ENCODE measurements at regions not wholly inside any gene's neighbourhood (a gene's known extent, or its start where the extent isn't known, plus 50 kb on each side); places are given as distances from the start of the nearest gene placed in this dataset.

- TF ChIP-seq POLR2A (IDR thresholded peaks at IDR 0.05) (no peak), CTCF (IDR thresholded peaks at IDR 0.05) (no peak), POLR2AphosphoS5 (IDR thresholded peaks at IDR 0.05) (no peak)
Observed at GRCh38 chr18:77464917-77465316, 215.3 kb downstream of the GALR1 start.
